H1 (cell line): ENCODE measurements at regions not wholly inside any gene's neighbourhood (a gene's known extent, or its start where the extent isn't known, plus 50 kb on each side); places are given as distances from the start of the nearest gene placed in this dataset.

ENCODE experiments used
- ASH2L ChIP-seq: fragments of 200-600, 300-600 bp; sonication (generic); IDR thresholded peaks from one replicate; pipeline ENCODE4 v1.7.1; 2017; ENCODE audit warnings: low read length
- BRCA1 ChIP-seq: IDR thresholded peaks from 2 replicates; pipeline ENCODE4 v1.6.1; 2012; ENCODE audit warnings: low read depth, low read length, improper control_type of control experiment
- CEBPB ChIP-seq: IDR thresholded peaks from 2 replicates; pipeline ENCODE4 v1.6.1; 2012; ENCODE audit warnings: low read depth, low read length
- NRF1 ChIP-seq: IDR thresholded peaks from 2 replicates; pipeline ENCODE4 v1.6.1; 2011; ENCODE audit warnings: mild to moderate bottlenecking, low read depth, low read length, improper control_type of control experiment
- POLR2A ChIP-seq, 2 experiments: IDR thresholded peaks; 1 replicate in 1 of 2; 2 replicates in 1 of 2; pipeline ENCODE4 v1.6.1; 2011; ENCODE audit warnings: low read depth in 2 of 2, low read length in 2 of 2, mild to moderate bottlenecking in 2 of 2; ENCODE audit errors: control extremely low read depth in 1 of 2
- RAD21 ChIP-seq, 2 experiments: IDR thresholded peaks in 1 of 2; conservative IDR thresholded peaks in 1 of 2; 2 replicates each; pipeline ENCODE4 v1.6.1; 2011; ENCODE audit warnings: low read depth in 2 of 2, low read length in 2 of 2, improper control_type of control experiment in 1 of 2, inconsistent platforms in 1 of 2, mild to moderate bottlenecking in 1 of 2, moderate library complexity in 1 of 2
- TF ChIP-seq, protein P1 (sequence below): fragments of 300-600 bp; sonication (generic); IDR thresholded peaks from 2 replicates; pipeline ENCODE4 v1.7.1; 2012; ENCODE audit warnings: low read length, moderate library complexity, mild to moderate bottlenecking, inconsistent platforms; ENCODE audit not compliant: insufficient replicate concordance
- TF ChIP-seq, protein P2 (sequence below), 3 experiments: IDR thresholded peaks; 1 replicate in 2 of 3; 2 replicates in 1 of 3; pipeline versions ENCODE4 v1.5.1 to v1.6.1; 2011; ENCODE audit warnings: low read length in 3 of 3, mild to moderate bottlenecking in 3 of 3, inconsistent platforms in 2 of 3, low read depth in 1 of 3, moderate library complexity in 1 of 3; ENCODE audit not compliant: insufficient read depth in 1 of 3; ENCODE audit errors: control extremely low read depth in 1 of 3

DNA sequence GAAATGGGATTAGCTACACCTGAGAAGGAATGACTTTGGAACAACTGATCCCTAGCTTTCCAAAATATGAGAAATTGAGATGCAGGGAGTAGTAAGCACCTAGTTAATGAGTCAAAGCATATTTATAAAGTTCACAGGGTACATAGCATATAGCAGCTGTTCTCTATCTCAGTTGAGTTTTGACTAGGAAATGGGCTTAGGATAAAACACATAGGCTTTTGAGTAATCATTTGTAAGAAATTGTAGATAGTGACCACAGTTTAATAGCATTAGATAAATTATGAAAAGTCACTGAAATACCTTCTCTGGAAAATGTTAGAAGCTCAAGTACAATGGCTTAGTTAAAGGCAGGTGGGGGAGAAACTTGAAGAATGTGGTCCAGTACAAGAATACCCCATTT is 444.7 kb upstream of the TNP1 start (continued):
- TF ChIP-seq, protein P1, sequence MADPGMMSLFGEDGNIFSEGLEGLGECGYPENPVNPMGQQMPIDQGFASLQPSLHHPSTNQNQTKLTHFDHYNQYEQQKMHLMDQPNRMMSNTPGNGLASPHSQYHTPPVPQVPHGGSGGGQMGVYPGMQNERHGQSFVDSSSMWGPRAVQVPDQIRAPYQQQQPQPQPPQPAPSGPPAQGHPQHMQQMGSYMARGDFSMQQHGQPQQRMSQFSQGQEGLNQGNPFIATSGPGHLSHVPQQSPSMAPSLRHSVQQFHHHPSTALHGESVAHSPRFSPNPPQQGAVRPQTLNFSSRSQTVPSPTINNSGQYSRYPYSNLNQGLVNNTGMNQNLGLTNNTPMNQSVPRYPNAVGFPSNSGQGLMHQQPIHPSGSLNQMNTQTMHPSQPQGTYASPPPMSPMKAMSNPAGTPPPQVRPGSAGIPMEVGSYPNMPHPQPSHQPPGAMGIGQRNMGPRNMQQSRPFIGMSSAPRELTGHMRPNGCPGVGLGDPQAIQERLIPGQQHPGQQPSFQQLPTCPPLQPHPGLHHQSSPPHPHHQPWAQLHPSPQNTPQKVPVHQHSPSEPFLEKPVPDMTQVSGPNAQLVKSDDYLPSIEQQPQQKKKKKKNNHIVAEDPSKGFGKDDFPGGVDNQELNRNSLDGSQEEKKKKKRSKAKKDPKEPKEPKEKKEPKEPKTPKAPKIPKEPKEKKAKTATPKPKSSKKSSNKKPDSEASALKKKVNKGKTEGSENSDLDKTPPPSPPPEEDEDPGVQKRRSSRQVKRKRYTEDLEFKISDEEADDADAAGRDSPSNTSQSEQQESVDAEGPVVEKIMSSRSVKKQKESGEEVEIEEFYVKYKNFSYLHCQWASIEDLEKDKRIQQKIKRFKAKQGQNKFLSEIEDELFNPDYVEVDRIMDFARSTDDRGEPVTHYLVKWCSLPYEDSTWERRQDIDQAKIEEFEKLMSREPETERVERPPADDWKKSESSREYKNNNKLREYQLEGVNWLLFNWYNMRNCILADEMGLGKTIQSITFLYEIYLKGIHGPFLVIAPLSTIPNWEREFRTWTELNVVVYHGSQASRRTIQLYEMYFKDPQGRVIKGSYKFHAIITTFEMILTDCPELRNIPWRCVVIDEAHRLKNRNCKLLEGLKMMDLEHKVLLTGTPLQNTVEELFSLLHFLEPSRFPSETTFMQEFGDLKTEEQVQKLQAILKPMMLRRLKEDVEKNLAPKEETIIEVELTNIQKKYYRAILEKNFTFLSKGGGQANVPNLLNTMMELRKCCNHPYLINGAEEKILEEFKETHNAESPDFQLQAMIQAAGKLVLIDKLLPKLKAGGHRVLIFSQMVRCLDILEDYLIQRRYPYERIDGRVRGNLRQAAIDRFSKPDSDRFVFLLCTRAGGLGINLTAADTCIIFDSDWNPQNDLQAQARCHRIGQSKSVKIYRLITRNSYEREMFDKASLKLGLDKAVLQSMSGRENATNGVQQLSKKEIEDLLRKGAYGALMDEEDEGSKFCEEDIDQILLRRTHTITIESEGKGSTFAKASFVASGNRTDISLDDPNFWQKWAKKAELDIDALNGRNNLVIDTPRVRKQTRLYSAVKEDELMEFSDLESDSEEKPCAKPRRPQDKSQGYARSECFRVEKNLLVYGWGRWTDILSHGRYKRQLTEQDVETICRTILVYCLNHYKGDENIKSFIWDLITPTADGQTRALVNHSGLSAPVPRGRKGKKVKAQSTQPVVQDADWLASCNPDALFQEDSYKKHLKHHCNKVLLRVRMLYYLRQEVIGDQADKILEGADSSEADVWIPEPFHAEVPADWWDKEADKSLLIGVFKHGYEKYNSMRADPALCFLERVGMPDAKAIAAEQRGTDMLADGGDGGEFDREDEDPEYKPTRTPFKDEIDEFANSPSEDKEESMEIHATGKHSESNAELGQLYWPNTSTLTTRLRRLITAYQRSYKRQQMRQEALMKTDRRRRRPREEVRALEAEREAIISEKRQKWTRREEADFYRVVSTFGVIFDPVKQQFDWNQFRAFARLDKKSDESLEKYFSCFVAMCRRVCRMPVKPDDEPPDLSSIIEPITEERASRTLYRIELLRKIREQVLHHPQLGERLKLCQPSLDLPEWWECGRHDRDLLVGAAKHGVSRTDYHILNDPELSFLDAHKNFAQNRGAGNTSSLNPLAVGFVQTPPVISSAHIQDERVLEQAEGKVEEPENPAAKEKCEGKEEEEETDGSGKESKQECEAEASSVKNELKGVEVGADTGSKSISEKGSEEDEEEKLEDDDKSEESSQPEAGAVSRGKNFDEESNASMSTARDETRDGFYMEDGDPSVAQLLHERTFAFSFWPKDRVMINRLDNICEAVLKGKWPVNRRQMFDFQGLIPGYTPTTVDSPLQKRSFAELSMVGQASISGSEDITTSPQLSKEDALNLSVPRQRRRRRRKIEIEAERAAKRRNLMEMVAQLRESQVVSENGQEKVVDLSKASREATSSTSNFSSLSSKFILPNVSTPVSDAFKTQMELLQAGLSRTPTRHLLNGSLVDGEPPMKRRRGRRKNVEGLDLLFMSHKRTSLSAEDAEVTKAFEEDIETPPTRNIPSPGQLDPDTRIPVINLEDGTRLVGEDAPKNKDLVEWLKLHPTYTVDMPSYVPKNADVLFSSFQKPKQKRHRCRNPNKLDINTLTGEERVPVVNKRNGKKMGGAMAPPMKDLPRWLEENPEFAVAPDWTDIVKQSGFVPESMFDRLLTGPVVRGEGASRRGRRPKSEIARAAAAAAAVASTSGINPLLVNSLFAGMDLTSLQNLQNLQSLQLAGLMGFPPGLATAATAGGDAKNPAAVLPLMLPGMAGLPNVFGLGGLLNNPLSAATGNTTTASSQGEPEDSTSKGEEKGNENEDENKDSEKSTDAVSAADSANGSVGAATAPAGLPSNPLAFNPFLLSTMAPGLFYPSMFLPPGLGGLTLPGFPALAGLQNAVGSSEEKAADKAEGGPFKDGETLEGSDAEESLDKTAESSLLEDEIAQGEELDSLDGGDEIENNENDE = no peak
- TF ChIP-seq BRCA1 (no peak), RAD21 (IDR thresholded peaks at IDR 0.05 in 1 of 2, conservative IDR thresholded peaks at IDR 0.05 in 1 of 2; ENCODE audit: low read depth in 2 of 2, low read length in 2 of 2) (no peak), NRF1 (no peak), POLR2A (IDR thresholded peaks at IDR 0.05; ENCODE audit: control extremely low read depth in 1 of 2, low read depth in 2 of 2, low read length in 2 of 2) (no peak), CEBPB (no peak), ASH2L (no peak)
- TF ChIP-seq, protein P2, sequence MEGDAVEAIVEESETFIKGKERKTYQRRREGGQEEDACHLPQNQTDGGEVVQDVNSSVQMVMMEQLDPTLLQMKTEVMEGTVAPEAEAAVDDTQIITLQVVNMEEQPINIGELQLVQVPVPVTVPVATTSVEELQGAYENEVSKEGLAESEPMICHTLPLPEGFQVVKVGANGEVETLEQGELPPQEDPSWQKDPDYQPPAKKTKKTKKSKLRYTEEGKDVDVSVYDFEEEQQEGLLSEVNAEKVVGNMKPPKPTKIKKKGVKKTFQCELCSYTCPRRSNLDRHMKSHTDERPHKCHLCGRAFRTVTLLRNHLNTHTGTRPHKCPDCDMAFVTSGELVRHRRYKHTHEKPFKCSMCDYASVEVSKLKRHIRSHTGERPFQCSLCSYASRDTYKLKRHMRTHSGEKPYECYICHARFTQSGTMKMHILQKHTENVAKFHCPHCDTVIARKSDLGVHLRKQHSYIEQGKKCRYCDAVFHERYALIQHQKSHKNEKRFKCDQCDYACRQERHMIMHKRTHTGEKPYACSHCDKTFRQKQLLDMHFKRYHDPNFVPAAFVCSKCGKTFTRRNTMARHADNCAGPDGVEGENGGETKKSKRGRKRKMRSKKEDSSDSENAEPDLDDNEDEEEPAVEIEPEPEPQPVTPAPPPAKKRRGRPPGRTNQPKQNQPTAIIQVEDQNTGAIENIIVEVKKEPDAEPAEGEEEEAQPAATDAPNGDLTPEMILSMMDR (IDR thresholded peaks at IDR 0.05; ENCODE audit: control extremely low read depth in 1 of 3, insufficient read depth in 1 of 3, low read depth in 1 of 3, low read length in 3 of 3) = no peak
